ENCODE measurements at regions not wholly inside any gene's neighbourhood (a gene's known extent, or its start where the extent isn't known, plus 50 kb on each side); places are given as distances from the start of the nearest gene placed in this dataset.

DNA sequence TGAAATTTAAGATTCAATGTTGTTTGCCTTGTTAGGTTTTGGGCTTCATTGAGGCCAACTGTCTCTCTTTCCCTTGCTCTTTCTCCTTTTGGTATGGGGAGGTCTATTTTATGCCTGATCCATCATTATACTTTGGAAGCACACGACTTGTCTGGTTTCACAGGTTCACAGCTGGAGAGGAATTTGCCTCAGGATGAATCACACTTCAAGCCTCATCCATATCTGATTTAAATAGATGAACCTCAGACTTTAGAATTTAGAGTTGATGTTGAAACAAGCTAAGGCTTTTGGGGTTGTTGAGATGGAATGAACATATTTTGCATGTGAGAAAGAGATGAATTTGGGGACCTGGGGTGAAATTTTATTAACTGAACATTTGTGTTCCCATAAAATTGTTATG lies 150.5 kb upstream of the IGFBP3 start:
- TF ChIP-seq, protein P1, sequence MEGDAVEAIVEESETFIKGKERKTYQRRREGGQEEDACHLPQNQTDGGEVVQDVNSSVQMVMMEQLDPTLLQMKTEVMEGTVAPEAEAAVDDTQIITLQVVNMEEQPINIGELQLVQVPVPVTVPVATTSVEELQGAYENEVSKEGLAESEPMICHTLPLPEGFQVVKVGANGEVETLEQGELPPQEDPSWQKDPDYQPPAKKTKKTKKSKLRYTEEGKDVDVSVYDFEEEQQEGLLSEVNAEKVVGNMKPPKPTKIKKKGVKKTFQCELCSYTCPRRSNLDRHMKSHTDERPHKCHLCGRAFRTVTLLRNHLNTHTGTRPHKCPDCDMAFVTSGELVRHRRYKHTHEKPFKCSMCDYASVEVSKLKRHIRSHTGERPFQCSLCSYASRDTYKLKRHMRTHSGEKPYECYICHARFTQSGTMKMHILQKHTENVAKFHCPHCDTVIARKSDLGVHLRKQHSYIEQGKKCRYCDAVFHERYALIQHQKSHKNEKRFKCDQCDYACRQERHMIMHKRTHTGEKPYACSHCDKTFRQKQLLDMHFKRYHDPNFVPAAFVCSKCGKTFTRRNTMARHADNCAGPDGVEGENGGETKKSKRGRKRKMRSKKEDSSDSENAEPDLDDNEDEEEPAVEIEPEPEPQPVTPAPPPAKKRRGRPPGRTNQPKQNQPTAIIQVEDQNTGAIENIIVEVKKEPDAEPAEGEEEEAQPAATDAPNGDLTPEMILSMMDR (conservative IDR thresholded peaks at IDR 0.05; ENCODE audit: low read depth, low read length) = no peak
- H3K4me3 ChIP-seq (ENCODE audit: low read depth, low read length) = no peak overlapping the region
- DNase-seq (ENCODE audit: low read depth) = peak; percentile 67

DNA sequence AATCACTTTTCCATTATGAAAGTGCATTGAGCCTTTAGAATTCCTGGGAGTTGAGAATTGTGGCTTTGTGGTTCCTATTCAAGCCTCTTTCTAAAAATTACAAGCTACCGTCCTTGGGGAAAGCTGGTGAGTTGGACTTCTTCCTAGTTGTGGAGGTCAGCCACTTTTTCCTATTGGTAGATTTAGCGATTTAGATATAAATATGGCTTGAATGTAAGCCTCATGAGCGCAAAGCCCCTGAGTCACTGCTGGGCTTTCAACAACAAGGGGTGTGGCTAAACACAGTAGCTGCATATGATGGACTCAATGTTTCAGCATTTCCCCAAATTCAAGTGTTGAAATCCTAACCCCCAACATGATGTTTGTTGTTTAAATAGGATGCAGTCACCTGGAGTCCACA lies 150.0 kb upstream of the IGFBP3 start:
- TF ChIP-seq, protein P1 (conservative IDR thresholded peaks at IDR 0.05; ENCODE audit: low read depth, low read length) = no peak
- DNase-seq (ENCODE audit: low read depth) = peak; percentile 53
- H3K4me3 ChIP-seq (ENCODE audit: low read depth, low read length) = no peak overlapping the region

DNA sequence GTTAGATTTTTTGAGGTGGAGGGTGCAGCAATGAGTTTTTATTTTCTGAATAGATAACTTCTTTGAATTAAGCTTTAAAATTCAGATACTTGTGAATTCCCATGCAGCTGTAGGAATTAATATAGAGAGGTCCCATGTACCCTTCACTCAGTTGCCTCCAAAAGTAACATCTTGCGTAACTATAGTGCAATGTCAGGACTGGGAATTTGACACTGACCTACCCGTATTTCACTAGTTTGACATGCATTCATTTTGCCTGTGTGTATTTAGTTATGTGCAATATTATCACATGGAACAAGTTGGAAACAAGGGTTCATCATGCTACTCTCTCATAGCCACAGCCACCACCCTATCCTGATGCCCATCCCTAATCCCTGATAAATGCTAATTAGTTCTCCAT lies 147.1 kb upstream of the IGFBP3 start:
- TF ChIP-seq, protein P1 (conservative IDR thresholded peaks at IDR 0.05; ENCODE audit: low read depth, low read length) = no peak

DNA sequence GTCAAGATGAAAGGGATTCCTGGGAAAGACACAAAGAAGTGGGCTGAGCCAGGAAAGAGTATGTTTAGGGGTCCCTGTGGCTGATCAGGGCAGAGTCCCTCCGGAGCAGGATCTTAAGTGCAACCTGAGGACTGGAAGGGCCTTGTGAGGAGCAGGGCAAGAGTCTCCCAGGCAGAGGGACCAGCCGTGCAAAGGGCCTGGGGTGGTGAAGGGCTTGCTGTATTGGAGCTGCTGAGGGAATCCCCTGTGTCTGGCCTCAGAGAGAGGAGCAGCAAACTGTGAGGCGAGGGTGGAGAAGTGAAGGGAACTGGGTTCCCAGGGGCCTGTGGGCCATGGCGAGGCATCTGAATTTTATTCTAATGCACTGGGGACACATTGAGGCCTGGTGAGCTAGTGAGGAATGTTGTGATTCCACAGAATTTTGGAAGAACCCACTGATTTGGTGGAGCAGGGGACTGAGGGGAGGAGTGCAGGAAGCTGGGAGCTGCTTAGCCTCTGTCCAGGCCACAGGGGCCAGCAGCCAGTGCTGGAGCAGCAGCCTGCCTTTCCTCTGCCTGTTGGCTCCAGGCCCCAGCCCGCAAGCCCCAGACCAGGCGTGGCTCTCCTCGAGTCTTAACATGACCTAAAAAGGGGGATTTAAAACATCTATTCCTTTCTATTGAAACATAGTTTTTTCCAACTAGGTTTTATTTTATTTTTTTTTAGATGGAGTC lies 138.4 kb upstream of the IGFBP3 start:
- no peak overlapping the region for H3K4me3 ChIP-seq (ENCODE audit: low read depth, low read length)
- no peak for DNase-seq (ENCODE audit: low read depth)
- TF ChIP-seq, protein P1 (conservative IDR thresholded peaks at IDR 0.05; ENCODE audit: low read depth, low read length) = no peak

More for the DNA sequence above, 147.1 kb upstream of the IGFBP3 start:
- no peak for DNase-seq (ENCODE audit: low read depth)
- no peak overlapping the region for H3K4me3 ChIP-seq (ENCODE audit: low read depth, low read length)

DNA sequence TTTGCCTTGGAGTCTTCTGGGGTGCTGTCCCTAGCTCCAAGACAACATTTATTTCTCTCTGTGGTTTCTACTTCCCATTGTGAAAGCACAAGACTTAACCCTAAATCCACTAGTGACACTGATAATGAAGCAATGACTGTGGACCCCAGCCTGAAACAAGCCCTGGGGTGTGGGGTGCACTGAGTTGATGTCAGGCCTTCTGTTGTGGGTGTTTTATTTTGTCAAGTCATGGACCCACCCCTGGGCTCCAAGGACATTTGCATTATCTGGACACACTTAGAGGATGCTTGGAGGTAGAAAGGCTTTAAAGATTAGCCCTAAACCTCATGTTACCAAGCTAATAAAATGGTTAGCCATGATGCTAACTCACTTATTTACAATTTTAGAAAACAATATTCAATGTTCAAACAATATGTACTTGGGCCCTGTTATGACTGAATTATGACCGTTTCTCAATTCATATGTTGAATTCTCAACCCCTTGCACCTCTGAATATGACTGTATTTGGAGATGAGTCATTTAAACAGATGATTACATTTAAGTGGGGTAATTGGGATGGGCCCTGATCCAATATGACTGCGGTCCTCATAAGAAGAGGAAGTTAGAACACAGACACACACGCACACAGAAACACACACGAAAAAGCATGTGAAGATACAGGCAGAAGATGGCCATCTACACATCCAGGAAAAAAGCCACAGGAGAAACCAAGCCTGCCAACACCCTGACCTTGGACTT lies 137.2 kb upstream of the IGFBP3 start:
- TF ChIP-seq, protein P1 (conservative IDR thresholded peaks at IDR 0.05; ENCODE audit: low read depth, low read length) = no peak
- H3K4me3 ChIP-seq (ENCODE audit: low read depth, low read length) = no peak overlapping the region
- peak; percentile 43 for DNase-seq (ENCODE audit: low read depth)

DNA sequence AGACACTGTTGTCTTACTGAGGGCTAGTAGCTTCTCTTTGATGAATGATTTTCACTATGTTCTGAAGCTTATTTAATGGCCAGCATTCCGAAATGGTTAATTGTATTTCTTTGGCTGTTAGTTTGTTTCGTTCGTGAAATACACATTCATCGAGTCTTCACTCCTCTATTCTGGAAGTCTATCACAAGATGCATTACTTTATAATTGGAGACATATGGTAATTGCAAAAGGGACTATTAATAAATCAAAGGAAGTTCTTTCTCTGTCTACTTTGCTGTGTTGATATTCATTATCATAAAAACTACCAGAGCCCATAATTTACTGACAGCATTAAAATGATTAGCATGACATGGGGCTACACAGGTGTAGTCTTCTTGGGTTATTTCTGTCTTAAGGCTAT lies 133.8 kb upstream of the IGFBP3 start:
- DNase-seq (ENCODE audit: low read depth) = no peak
- no peak overlapping the region for H3K4me3 ChIP-seq (ENCODE audit: low read depth, low read length)
- TF ChIP-seq, protein P1 (conservative IDR thresholded peaks at IDR 0.05; ENCODE audit: low read depth, low read length) = no peak
